WTC11 (cell line): ENCODE measurements at regions not wholly inside any gene's neighbourhood (a gene's known extent, or its start where the extent isn't known, plus 50 kb on each side); places are given as distances from the start of the nearest gene placed in this dataset.

ENCODE experiments used
- ATAC-seq: fragments of 200-7000 bp; cut with Tn5 transposase; 2 replicates; pipeline ENCODE4 v1.10.0; 2021; ENCODE audit warnings: mild to moderate bottlenecking, moderate library complexity
- CTCF ChIA-PET: fragments of 300-600 bp; sonication (Branson Sonifier 250); formaldehyde crosslinking; loops from one replicate; lab custom pipeline; 2021; ENCODE audit warnings: antibody characterized with exemption; lab: Charles Lee
- POLR2A ChIA-PET: fragments of 350-600 bp; sonication (Branson Sonifier 250); formaldehyde crosslinking; loops from one replicate; lab custom pipeline; 2021; ENCODE audit warnings: antibody characterized with exemption; lab: Charles Lee
- DNase-seq: peaks from one replicate; pipeline ENCODE4 v3.0.0; 2021; ENCODE audit warnings: low spot score
- H3K27ac Mint-ChIP-seq: 2 replicates; pipeline ENCODE4 v1.8.0; 2021; ENCODE audit warnings: mixed read lengths
- H3K27me3 Mint-ChIP-seq: 2 replicates; pipeline ENCODE4 v1.8.0; 2021; ENCODE audit warnings: low read depth, mild to moderate bottlenecking, moderate library complexity, mixed read lengths
- H3K36me3 Mint-ChIP-seq: 2 replicates; pipeline ENCODE4 v1.8.0; 2021; ENCODE audit warnings: mixed read lengths
- H3K4me1 Mint-ChIP-seq: 2 replicates; pipeline ENCODE4 v1.8.0; 2022; ENCODE audit warnings: mixed read lengths
- H3K4me3 Mint-ChIP-seq: 2 replicates; pipeline ENCODE4 v1.8.0; 2021; ENCODE audit warnings: mild to moderate bottlenecking, moderate library complexity, mixed read lengths
- H3K9me3 Mint-ChIP-seq: 2 replicates; pipeline ENCODE4 v1.8.0; 2021; ENCODE audit warnings: mixed read lengths
- ATF1 ChIP-seq: sonication (generic); formaldehyde crosslinking; IDR thresholded peaks from 2 replicates; pipeline ENCODE4 v1.8.1; 2023; ENCODE audit warnings: mild to moderate bottlenecking, moderate library complexity, missing genetic modification reagents
- CBFB ChIP-seq: sonication (generic); formaldehyde crosslinking; IDR thresholded peaks from 2 replicates; pipeline ENCODE4 v1.8.1; 2022; ENCODE audit warnings: mild to moderate bottlenecking, low read depth, missing genetic modification reagents
- CREB1 ChIP-seq: sonication (generic); formaldehyde crosslinking; IDR thresholded peaks from 2 replicates; pipeline ENCODE4 v1.8.0; 2023; ENCODE audit warnings: mild to moderate bottlenecking, missing genetic modification reagents
- CREM ChIP-seq: sonication (generic); formaldehyde crosslinking; IDR thresholded peaks from 2 replicates; pipeline ENCODE4 v1.8.1; 2022; ENCODE audit warnings: mild to moderate bottlenecking, missing genetic modification reagents, moderate library complexity
- ELF4 ChIP-seq: sonication (generic); formaldehyde crosslinking; IDR thresholded peaks from 2 replicates; pipeline ENCODE4 v1.8.1; 2022; ENCODE audit warnings: low read depth, mild to moderate bottlenecking, moderate library complexity, missing genetic modification reagents
- EMX1 ChIP-seq: fragments of 250-450 bp; sonication (Bioruptor Pico); IDR thresholded peaks from 2 replicates; pipeline ENCODE4 v1.8.0; 2021; ENCODE audit warnings: mild to moderate bottlenecking
- FOXP1 ChIP-seq: sonication (generic); formaldehyde crosslinking; IDR thresholded peaks from 2 replicates; pipeline ENCODE4 v1.8.0; 2022; ENCODE audit warnings: missing genetic modification reagents, mild to moderate bottlenecking, moderate library complexity, borderline replicate concordance
- FOXP4 ChIP-seq: sonication (generic); formaldehyde crosslinking; IDR thresholded peaks from 2 replicates; pipeline ENCODE4 v1.8.0; 2022; ENCODE audit warnings: mild to moderate bottlenecking, missing genetic modification reagents
- GRHL2 ChIP-seq: fragments of 250-450 bp; sonication (Bioruptor Pico); IDR thresholded peaks from 2 replicates; pipeline ENCODE4 v1.8.0; 2022; ENCODE audit warnings: mild to moderate bottlenecking, moderate library complexity; ENCODE audit not compliant: insufficient replicate concordance, severe bottlenecking
- GTF2I ChIP-seq: fragments of 250-450 bp; sonication (Bioruptor Pico); conservative IDR thresholded peaks from 2 replicates; pipeline ENCODE4 v1.4.0; 2021; ENCODE audit warnings: mild to moderate bottlenecking
- NR3C1 ChIP-seq: sonication (generic); formaldehyde crosslinking; conservative IDR thresholded peaks from 2 replicates; pipeline ENCODE4 v1.8.1; 2023; ENCODE audit warnings: low read depth, mild to moderate bottlenecking, missing genetic modification reagents
- RELA ChIP-seq: sonication (generic); formaldehyde crosslinking; IDR thresholded peaks from 2 replicates; pipeline ENCODE4 v1.8.1; 2022; ENCODE audit warnings: missing genetic modification reagents, mild to moderate bottlenecking, borderline replicate concordance
- SMAD3 ChIP-seq: sonication (generic); formaldehyde crosslinking; IDR thresholded peaks from 2 replicates; pipeline ENCODE4 v1.8.0; 2022; ENCODE audit warnings: missing genetic modification reagents, mild to moderate bottlenecking, borderline replicate concordance
- SMAD4 ChIP-seq: sonication (generic); formaldehyde crosslinking; IDR thresholded peaks from 2 replicates; pipeline ENCODE4 v1.8.0; 2022; ENCODE audit warnings: mild to moderate bottlenecking, missing genetic modification reagents
- SOX15 ChIP-seq: fragments of 250-450 bp; sonication (Bioruptor Pico); IDR thresholded peaks from 2 replicates; pipeline ENCODE4 v1.9.0; 2021; ENCODE audit warnings: mild to moderate bottlenecking
- TCF7 ChIP-seq: sonication (generic); formaldehyde crosslinking; IDR thresholded peaks from 2 replicates; pipeline ENCODE4 v1.8.0; 2022; ENCODE audit warnings: mild to moderate bottlenecking, low read depth, missing genetic modification reagents, moderate library complexity
- TP53 ChIP-seq: sonication (generic); formaldehyde crosslinking; IDR thresholded peaks from 2 replicates; pipeline ENCODE4 v1.8.1; 2023; ENCODE audit warnings: mild to moderate bottlenecking, missing genetic modification reagents
- ZNF263 ChIP-seq: sonication (generic); formaldehyde crosslinking; IDR thresholded peaks from 2 replicates; pipeline ENCODE4 v1.8.1; 2022; ENCODE audit warnings: low read depth, mild to moderate bottlenecking, moderate library complexity, missing genetic modification reagents
- ZNF396 ChIP-seq: fragments of 250-450 bp; sonication (Bioruptor Pico); IDR thresholded peaks from 2 replicates; pipeline ENCODE4 v1.8.0; 2021; ENCODE audit warnings: mild to moderate bottlenecking, moderate library complexity, borderline replicate concordance
- ZNF423 ChIP-seq: fragments of 250-450 bp; sonication (Bioruptor Pico); IDR thresholded peaks from 2 replicates; pipeline ENCODE4 v2.1.2; 2022; ENCODE audit warnings: mild to moderate bottlenecking, moderate library complexity
- ZSCAN18 ChIP-seq: fragments of 250-450 bp; sonication (Bioruptor Pico); IDR thresholded peaks from 2 replicates; pipeline ENCODE4 v2.1.2; 2022; ENCODE audit warnings: mild to moderate bottlenecking, moderate library complexity
- TF ChIP-seq, protein P1 (sequence below): fragments of 250-450 bp; sonication (Bioruptor Pico); IDR thresholded peaks from 2 replicates; pipeline ENCODE4 v1.9.0; 2021; ENCODE audit warnings: moderate library complexity, mild to moderate bottlenecking, inconsistent platforms, borderline replicate concordance
- TF ChIP-seq, protein P2 (sequence below): sonication (generic); formaldehyde crosslinking; IDR thresholded peaks from 2 replicates; pipeline ENCODE4 v1.8.1; 2022; ENCODE audit warnings: low read depth, missing genetic modification reagents, borderline replicate concordance
- TF ChIP-seq, protein P3 (sequence below): sonication (generic); formaldehyde crosslinking; IDR thresholded peaks from 2 replicates; pipeline ENCODE4 v1.8.0; 2022; ENCODE audit warnings: mild to moderate bottlenecking, missing genetic modification reagents
- TF ChIP-seq, protein P4 (sequence below): sonication (generic); formaldehyde crosslinking; IDR thresholded peaks from 2 replicates; pipeline ENCODE4 v1.8.0; 2023; ENCODE audit warnings: missing genetic modification reagents
- TF ChIP-seq, protein P5 (sequence below): sonication (generic); formaldehyde crosslinking; IDR thresholded peaks from 2 replicates; pipeline ENCODE4 v1.8.0; 2022; ENCODE audit warnings: mild to moderate bottlenecking, missing genetic modification reagents

DNA sequence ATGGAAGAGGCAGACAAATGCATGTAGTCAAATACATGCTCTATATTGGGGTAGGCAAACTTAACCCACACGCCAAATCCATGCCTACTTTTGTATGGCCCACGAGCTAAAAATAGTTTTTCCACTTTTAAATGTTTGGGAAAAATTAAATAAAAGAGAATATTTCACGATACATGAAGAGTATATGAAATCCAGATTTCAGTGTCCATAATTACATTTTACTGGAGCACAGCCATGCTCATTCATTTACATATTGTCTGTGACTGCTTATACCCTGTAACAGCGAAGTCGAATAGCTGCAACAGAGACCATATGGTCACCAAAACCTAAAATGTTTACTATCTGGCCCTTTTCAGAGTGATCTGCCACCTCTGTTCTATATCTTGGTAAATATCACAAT is 257.4 kb upstream of the NOCT start:
- POLR2A ChIA-PET = no interaction called here
- TF ChIP-seq GRHL2 = no peak
- TF ChIP-seq TP53 (CRISPR knock-in tag) = no peak
- TF ChIP-seq, protein P1, sequence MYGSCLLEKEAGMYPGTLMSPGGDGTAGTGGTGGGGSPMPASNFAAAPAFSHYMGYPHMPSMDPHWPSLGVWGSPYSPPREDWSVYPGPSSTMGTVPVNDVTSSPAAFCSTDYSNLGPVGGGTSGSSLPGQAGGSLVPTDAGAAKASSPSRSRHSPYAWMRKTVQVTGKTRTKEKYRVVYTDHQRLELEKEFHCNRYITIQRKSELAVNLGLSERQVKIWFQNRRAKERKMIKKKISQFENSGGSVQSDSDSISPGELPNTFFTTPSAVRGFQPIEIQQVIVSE = no peak
- no peak for TF ChIP-seq TCF7 (CRISPR knock-in tag)
- TF ChIP-seq, protein P2, sequence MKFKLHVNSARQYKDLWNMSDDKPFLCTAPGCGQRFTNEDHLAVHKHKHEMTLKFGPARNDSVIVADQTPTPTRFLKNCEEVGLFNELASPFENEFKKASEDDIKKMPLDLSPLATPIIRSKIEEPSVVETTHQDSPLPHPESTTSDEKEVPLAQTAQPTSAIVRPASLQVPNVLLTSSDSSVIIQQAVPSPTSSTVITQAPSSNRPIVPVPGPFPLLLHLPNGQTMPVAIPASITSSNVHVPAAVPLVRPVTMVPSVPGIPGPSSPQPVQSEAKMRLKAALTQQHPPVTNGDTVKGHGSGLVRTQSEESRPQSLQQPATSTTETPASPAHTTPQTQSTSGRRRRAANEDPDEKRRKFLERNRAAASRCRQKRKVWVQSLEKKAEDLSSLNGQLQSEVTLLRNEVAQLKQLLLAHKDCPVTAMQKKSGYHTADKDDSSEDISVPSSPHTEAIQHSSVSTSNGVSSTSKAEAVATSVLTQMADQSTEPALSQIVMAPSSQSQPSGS (CRISPR knock-in tag) = no peak
- no peak for TF ChIP-seq ELF4 (CRISPR knock-in tag)
- TF ChIP-seq FOXP1 (CRISPR knock-in tag) = no peak
- no peak for TF ChIP-seq SMAD3 (CRISPR knock-in tag)
- TF ChIP-seq NR3C1 (CRISPR knock-in tag) = no peak
- TF ChIP-seq ZNF423 = no peak
- no peak for TF ChIP-seq CBFB
- TF ChIP-seq ZNF396 = no peak
- TF ChIP-seq SMAD4 (CRISPR knock-in tag) = no peak
- no peak for TF ChIP-seq ZNF263
- TF ChIP-seq RELA (CRISPR knock-in tag) = no peak
- TF ChIP-seq SOX15 = no peak
- TF ChIP-seq ZSCAN18 (CRISPR knock-in tag) = no peak
- TF ChIP-seq GTF2I = no peak
- TF ChIP-seq FOXP4 (CRISPR knock-in tag) = no peak
- TF ChIP-seq, protein P3, sequence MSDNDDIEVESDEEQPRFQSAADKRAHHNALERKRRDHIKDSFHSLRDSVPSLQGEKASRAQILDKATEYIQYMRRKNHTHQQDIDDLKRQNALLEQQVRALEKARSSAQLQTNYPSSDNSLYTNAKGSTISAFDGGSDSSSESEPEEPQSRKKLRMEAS (CRISPR knock-in tag) = no peak

DNA sequence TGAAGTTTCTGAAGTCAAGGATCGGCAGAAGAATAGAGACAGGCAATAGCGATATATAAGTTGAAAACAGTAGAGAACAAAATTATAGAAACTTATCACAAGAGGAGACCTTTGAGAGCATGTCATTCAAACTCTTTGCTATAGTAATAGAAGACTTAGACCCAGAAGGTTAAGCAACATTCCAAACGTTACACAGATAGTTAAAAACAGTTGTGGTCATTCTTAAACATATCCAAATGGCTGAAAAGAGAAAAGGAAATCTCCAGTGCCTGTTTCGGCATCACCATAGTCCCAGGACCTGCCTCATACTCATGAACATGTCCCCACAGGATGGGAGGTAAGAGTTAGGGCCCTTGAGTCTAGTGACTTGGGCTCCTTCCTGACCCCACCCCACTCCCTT is 258.1 kb upstream of the NOCT start:
- peaks cover 17% of the 10 kb centered on the region for H3K4me1 Mint-ChIP-seq
- ChIA-PET POLR2A (no interaction called here), CTCF (no interaction called here)
- H3K27me3 Mint-ChIP-seq = no peaks in the 10 kb centered on the region; the same call in 1 of the 2 replicates
- H3K4me3 Mint-ChIP-seq = no peak overlapping the region
- H3K27ac Mint-ChIP-seq = no peak overlapping the region
- no peak for DNase-seq
- H3K36me3 Mint-ChIP-seq = peaks cover 14% of the 10 kb centered on the region
- peaks cover 27% of the 10 kb centered on the region for H3K9me3 Mint-ChIP-seq
- no peak for ATAC-seq
- TF ChIP-seq ATF1 (CRISPR knock-in tag) = no peak
- TF ChIP-seq SMAD4 (CRISPR knock-in tag) = no peak
- TF ChIP-seq, protein P3 (CRISPR knock-in tag) = no peak
- TF ChIP-seq CREM (CRISPR knock-in tag) = no peak
- TF ChIP-seq, protein P4, sequence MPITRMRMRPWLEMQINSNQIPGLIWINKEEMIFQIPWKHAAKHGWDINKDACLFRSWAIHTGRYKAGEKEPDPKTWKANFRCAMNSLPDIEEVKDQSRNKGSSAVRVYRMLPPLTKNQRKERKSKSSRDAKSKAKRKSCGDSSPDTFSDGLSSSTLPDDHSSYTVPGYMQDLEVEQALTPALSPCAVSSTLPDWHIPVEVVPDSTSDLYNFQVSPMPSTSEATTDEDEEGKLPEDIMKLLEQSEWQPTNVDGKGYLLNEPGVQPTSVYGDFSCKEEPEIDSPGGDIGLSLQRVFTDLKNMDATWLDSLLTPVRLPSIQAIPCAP = no peak
- TF ChIP-seq, protein P5, sequence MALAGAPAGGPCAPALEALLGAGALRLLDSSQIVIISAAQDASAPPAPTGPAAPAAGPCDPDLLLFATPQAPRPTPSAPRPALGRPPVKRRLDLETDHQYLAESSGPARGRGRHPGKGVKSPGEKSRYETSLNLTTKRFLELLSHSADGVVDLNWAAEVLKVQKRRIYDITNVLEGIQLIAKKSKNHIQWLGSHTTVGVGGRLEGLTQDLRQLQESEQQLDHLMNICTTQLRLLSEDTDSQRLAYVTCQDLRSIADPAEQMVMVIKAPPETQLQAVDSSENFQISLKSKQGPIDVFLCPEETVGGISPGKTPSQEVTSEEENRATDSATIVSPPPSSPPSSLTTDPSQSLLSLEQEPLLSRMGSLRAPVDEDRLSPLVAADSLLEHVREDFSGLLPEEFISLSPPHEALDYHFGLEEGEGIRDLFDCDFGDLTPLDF (CRISPR knock-in tag) = no peak
- TF ChIP-seq, protein P1 = no peak
- TF ChIP-seq, protein P2 (CRISPR knock-in tag) = no peak
- TF ChIP-seq CREB1 (CRISPR knock-in tag) = no peak
- no peak for TF ChIP-seq TCF7 (CRISPR knock-in tag)
- TF ChIP-seq NR3C1 (CRISPR knock-in tag) = no peak
- TF ChIP-seq EMX1 = no peak

More for the DNA sequence above, 257.4 kb upstream of the NOCT start:
- Mint-ChIP-seq H3K4me3 (no peak overlapping the region), H3K27me3 (no peaks in the 10 kb centered on the region), H3K9me3 (peaks cover 19% of the 10 kb centered on the region), H3K36me3 (peaks cover 12% of the 10 kb centered on the region), H3K4me1 (peaks cover 17% of the 10 kb centered on the region), H3K27ac (no peak overlapping the region)
- DNase-seq (no peak), ATAC-seq (no peak)
- CTCF ChIA-PET = no interaction called here
